ENCODE measurements at regions not wholly inside any gene's neighbourhood (a gene's known extent, or its start where the extent isn't known, plus 50 kb on each side); places are given as distances from the start of the nearest gene placed in this dataset.

GRCh38 chr16:59210955-59211541 lies 476.9 kb upstream of the GOT2 start (continued):
- TF ChIP-seq ZNF414 (CRISPR knock-in tag; IDR thresholded peaks at IDR 0.05): no peak
- TF ChIP-seq ZNF776 (CRISPR knock-in tag; IDR thresholded peaks at IDR 0.05): no peak
- TF ChIP-seq ZNF510 (CRISPR knock-in tag; IDR thresholded peaks at IDR 0.05; ENCODE audit: low read depth): no peak
- TF ChIP-seq ZNF792 (CRISPR knock-in tag; IDR thresholded peaks at IDR 0.05): peak; percentile 69; the same call in 1 of the 2 replicates
- 0 out of 2 replicates have a peak, but pooled peaks have one; percentile 37 for TF ChIP-seq ZSCAN21 (CRISPR knock-in tag; IDR thresholded peaks at IDR 0.05; ENCODE audit: borderline replicate concordance)
- no peak for TF ChIP-seq MEF2D (CRISPR knock-in tag; IDR thresholded peaks at IDR 0.05)
- no peak for TF ChIP-seq CENPX (CRISPR knock-in tag; IDR thresholded peaks at IDR 0.05)
- TF ChIP-seq THYN1 (CRISPR knock-in tag; IDR thresholded peaks at IDR 0.05; ENCODE audit: borderline replicate concordance, low read depth): no peak
- TF ChIP-seq NCOR1 (IDR thresholded peaks at IDR 0.05; ENCODE audit: borderline replicate concordance, low read length): no peak
- TF ChIP-seq NR1H2 (CRISPR knock-in tag; IDR thresholded peaks at IDR 0.05; ENCODE audit: borderline replicate concordance, low read depth): no peak
- no peak for TF ChIP-seq ADNP (CRISPR knock-in tag; IDR thresholded peaks at IDR 0.05)
- TF ChIP-seq ZNF737 (CRISPR knock-in tag; IDR thresholded peaks at IDR 0.05; ENCODE audit: borderline replicate concordance): no peak
- TF ChIP-seq LCORL (IDR thresholded peaks at IDR 0.05): no peak
- TF ChIP-seq LCORL (CRISPR knock-in tag; IDR thresholded peaks at IDR 0.05): no peak
- TF ChIP-seq ZFP37 (CRISPR knock-in tag; IDR thresholded peaks at IDR 0.05; ENCODE audit: borderline replicate concordance): 0 out of 2 replicates have a peak, but pooled peaks have one; percentile 36
- TF ChIP-seq ZBTB26 (CRISPR knock-in tag; IDR thresholded peaks at IDR 0.05; ENCODE audit: borderline replicate concordance): no peak
- TF ChIP-seq SAP130 (CRISPR knock-in tag; IDR thresholded peaks at IDR 0.05; ENCODE audit: low read depth): peak; percentile 60
- TF ChIP-seq ZNF75D (CRISPR knock-in tag; IDR thresholded peaks at IDR 0.05; ENCODE audit: borderline replicate concordance): no peak
- 0 out of 2 replicates have a peak, but pooled peaks have one; percentile 43 for TF ChIP-seq TBX3 (IDR thresholded peaks at IDR 0.05; ENCODE audit: borderline replicate concordance)
- no peak for TF ChIP-seq RBAK (CRISPR knock-in tag; IDR thresholded peaks at IDR 0.05)
- 0 out of 2 replicates have a peak, but pooled peaks have one; percentile 31 for TF ChIP-seq YEATS4 (CRISPR knock-in tag; IDR thresholded peaks at IDR 0.05; ENCODE audit: borderline replicate concordance)
- no peak for TF ChIP-seq DMTF1 (CRISPR knock-in tag; IDR thresholded peaks at IDR 0.05)
- no peak for TF ChIP-seq KDM3A (CRISPR knock-in tag; IDR thresholded peaks at IDR 0.05; ENCODE audit: low read depth)
- TF ChIP-seq ZNF709 (CRISPR knock-in tag; IDR thresholded peaks at IDR 0.05): 0 out of 2 replicates have a peak, but pooled peaks have one; percentile 27
- TF ChIP-seq IRF1 (CRISPR knock-in tag; IDR thresholded peaks at IDR 0.05; ENCODE audit: low read depth): no peak
- TF ChIP-seq ZNF576 (CRISPR knock-in tag; IDR thresholded peaks at IDR 0.05): no peak
- TF ChIP-seq ZFX (CRISPR knock-in tag; IDR thresholded peaks at IDR 0.05; ENCODE audit: low read depth): peak; percentile 43; the same call in 1 of the 2 replicates

Data from HepG2 (cell line).